Stimulated activated CD8-positive, alpha-beta memory T cell treated with anti-CD3 and anti-CD28 coated beads, Interleukin-12 subunit alpha, Interleukin-12 subunit beta, amount 100 ng/mL, for 4 hours (primary cell): ENCODE measurements at regions not wholly inside any gene's neighbourhood (a gene's known extent, or its start where the extent isn't known, plus 50 kb on each side); places are given as distances from the start of the nearest gene placed in this dataset.
A peak's percentile ranks its signal among the peaks of the same experiment; 100 is the strongest.
"Not testable (repeated sequence)": the region's sequence is repeated elsewhere in the genome, so short reads cannot be mapped to it uniquely, and the experiment has no call there.

Experiments used
- DNase-seq: peaks from one replicate; pipeline ENCODE4 v3.0.0-alpha.2; 2020; ENCODE audit warnings: low read depth

DNA sequence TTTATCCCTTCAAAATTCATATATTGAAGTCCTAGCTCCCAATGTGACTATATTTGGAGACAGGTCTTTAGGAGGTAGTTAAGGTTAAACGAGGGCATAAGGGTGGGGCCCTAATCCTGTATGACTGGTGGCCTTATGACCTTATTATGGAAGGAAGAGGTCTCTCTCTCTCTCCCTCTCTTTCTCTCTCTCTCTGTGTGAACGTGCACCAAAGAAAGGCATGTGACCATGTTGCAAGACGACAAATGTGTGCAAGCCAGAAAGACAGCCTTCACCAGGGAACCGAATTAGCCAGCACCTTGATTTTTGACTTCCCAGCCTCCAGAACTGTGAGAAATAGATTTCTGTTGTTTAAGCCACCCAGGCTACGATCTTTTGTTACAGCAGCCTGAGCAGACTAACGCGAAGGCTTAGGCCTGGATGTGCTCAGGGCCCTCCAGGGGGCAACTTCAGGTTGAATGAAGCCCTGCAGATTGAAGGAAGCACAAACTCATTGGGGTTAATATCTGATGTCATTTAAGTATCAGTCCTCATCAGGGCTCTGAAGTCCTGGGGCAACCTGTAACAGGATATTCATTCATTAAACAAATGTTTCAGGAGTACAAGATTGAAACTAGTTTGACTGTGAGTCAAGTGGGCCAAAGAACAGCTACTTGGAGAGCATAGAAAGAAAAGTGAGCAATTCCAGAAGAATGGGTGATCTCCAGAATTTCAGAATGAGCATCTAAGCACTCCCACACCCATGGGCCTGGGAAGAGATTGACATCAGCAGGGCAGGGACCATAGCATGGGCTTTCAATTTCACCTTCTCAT lies 157.4 kb upstream of the TNFAIP3 start:
- DNase-seq: no peak

DNA sequence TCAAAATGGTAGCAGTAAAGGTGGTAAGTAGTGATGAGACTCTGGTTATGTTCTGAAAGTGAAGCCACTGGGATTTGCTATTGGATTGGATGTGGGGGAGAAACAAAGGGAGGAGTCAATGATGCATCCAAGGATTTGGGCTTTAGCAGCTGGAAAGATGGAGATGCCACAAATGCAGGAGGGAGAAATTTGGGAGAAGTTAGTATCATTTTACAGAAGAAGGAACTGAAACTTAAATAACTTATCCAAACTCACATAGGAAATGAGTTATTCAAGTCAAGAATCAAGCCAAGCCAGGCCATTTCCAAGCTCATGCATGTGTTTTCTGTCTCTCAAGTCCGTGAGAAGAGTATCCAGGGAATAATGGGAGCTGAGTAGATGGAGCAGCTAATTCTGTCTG lies 155.1 kb upstream of the TNFAIP3 start:
- no peak for DNase-seq

DNA sequence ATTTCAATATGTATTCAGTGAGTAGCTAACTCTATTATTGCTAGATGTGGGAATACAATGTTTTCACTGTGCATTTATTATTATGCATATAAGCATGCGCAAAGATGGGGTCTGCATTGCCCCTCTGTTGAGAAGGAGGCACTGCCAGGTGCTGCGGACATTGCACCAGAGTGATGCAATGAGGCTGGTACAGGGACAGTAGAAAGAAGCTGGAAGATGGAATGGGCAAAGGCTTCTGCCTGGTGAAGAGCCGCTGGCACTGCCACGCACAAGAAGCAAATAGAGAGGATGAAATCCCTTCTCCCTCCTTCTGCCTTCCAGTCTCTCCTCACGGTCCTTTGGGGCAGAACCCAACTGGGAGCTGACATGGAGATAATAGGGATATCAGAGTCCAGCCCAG lies 154.5 kb upstream of the TNFAIP3 start:
- DNase-seq: no peak

DNA sequence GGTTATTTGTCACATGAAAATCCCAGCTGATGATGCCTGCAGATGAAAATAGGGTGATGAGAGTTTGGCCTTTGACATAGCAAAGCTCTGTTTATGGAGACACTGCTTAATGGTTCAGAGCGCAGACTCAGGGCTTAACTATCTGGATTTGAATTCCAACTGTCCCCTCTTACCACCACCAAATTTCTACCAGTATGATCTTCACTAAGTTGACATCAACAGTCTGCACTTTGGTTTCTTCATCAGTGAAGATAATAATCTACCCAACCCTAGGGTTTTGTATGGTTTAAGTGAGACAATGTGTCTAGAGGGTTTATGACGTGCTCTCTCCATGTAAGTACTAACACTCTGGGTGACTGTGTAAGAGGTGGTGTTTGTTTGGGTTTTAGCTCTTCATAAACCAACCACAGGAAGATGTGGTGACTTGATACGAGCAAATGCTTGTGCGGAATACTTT lies 151.4 kb upstream of the TNFAIP3 start:
- no peak for DNase-seq

DNA sequence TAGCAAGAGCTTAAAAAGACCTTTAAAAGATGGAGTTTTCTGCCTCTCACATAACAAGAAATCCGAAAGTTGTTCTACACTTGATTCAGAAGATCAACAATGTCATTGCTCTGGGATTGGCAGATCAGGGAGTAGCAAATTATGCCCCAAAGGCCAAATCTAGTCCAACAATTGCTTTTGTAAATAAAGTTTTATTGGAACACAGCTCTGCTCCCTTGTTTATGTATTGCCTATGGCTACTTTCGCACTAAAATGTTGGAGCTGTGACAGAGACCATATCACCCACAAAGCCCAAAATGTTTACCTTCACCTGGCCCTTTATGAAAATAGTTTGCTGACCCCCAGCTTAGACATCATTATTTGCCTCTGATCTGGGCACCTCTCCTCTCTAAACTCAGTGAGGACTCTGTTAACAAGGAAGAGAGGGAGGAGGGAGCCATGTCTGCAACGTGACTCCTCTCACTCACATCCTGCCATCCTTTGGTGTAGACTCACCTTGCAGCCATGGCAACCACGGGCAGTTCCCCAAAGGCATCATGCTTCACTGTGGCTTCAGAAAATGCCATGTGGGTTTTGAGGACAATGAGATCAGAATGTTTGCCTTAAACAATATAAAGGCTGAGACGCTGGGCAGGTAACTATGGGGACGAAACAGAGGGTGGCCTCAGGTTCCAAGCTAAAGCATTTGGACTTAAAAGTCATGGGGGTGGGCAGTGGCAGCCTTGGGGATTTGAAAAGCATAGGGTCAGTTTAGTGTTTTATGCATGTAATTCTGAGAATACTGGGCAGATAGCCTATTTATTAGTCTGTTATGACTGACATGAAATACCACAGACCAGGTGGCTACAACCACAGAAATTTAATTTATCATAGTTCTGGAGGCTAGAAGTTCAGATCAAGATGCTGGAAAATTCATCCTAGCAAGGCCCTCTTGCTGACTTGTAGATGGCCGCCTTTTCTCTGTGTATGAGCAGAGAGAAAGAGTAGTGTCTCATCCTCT lies 149.7 kb upstream of the TNFAIP3 start:
- peak; percentile 51 for DNase-seq

DNA sequence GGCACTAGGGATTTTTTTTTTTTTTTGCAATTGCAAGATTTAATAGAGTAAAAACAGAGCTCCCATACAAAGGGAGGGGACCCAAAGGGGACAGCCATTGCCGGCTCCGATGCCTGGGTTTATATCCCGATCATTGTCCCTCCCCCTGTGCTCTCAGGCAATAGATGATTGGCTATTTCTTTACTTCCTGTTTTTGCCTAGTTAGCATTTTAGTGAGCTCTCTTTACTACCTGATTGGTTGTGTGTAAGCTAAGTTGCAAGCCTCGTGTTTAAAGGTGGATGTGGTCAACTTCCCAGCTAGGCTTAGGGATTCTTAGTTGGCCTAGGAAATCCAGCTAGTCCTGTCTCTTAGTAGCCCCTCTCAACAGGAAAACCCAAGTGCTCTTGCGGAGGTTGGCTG lies 148.2 kb upstream of the TNFAIP3 start:
- DNase-seq: not testable (repeated sequence)

DNA sequence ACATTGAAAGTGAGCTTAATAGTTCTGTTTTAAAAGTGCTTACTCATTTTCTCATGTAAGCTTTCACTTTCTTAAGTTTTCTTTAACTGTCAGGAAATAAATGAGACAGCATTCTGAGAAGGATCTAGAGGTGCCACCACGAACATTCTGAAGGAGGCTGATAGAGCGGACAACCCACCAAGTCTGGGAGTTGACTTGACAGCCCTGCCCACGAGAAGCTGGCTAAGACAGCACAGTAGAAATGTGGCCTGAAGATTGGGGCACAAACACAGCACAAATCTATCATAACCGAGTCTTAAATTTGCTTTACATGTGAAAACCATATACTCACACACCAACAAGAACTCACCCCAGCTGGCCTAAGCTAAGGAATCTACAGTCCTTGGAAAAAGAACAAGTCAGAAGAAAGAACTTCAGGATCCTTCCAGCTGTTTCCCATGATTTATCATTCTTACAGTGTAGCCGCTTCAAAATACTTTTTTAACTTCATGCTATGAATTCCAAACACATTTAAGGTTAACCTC lies 144.2 kb upstream of the TNFAIP3 start:
- no peak for DNase-seq

DNA sequence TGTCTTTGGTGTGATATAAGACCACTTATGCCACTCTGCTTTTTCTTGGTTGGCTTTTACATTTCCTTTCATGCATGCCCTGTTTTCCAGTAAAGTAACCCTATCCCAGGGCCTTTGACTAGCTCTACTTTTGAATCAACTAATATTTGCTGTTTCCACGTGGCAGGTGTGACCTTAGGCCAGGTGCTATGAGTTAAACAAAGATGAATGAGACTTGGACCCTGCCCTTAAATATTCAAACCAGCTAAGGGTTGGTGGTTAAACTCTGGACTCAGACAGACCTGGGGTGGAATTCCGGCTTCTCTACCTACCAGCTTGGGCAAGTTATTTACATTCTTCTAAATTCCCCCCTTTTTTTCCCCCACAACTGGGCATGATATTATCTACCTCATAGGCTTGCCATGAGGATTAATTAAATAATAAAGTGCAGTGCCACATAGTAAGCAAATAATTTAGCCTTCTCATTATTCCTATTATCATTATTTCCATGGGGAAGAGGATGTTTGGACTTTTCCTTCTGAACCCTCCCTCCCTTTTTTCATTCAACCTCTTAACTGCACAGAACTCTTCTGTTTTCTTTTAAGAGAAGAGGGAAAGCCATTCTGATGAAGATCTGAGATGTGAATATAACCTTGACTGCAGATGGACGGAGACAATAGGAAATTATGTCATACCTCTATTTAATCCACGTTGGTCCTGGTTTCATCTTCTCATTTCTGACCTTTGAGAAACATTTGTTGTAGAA lies 143.6 kb upstream of the TNFAIP3 start:
- DNase-seq: no peak

DNA sequence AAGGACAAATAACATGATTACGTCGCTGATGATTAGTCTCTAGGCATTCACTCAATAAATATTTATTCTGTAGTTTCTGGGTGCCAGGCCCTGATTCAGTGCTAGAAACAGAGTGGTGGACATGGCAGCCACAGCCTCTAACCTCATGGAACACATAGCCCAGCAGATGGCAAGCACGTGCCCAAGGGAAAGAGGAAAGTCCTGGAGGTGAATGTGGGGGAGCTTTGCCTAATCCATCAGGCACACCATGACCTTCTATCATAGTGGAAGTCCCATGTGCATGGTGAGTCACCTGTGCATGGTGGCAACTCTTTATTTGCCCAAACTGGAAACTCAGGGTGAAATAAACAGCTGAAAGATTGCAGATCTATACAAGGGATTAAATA lies 143.0 kb upstream of the TNFAIP3 start:
- no peak for DNase-seq

DNA sequence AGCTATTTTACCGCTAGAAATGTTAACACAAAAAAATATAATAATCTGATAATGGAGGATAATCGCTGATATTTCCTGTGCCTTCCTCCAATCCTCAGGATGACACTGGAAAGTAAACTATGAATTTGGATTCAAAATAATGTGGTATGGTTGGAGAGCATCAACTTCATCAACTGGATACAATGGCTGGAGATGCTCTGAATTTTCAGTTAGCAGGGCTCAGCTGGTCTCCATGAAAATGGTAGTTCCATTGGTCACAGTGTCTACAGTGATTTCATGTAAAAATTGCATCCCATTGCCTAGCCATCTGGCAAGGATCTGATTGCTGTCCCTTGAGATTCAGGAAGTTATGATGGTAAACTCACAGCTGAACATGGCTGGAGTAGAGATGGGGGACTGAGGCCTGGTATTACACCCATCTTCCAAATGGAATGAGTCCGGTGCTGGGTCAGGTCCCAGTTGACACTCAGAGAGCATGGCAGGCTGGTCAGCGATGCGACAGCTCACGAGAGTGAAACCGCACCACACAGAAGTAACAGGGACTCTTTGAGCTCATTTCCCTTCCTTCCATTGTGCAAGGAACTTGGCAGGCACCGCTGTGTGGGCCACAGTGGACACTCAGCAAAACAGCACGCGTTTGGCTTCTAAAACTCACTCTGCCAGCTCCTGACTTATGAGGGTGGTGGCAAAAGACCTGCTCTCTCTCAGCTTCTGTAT lies 142.4 kb upstream of the TNFAIP3 start:
- DNase-seq: no peak

DNA sequence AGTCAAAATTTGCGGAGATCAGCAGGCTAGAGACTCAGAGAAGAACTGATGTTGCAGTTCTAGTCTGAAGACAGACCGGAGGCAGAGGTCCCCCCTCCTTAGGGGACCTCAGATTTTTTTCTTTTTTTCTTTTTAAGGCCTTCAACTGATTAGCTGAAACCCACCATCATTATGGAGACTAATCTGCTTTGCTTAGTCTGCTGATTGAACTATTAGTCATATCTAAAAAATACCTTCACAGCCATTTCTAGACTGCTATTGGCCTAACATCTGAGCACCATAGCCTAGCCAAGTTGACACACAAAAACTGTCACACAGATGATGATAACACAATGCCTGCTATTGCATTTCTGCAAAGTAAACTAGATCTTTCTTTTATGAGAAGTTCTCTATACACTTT lies 141.1 kb upstream of the TNFAIP3 start:
- no peak for DNase-seq

DNA sequence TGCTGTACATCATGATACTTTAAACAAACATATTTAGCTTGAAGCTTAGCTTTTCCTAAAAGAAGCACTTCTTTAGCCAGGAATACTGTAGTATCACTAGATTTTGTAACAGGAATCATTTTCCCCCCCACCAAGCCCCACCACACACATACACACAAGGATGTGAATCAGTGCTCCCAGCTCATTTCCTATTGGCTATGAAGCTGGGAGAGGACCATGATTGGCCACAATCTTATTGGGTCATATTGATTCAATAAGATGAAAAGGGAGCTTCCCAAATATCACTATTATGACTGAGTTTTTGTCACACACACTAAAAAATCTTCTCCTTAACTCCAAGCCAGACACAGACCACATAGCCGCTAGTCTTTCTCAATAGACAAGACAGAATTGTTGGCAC lies 140.5 kb upstream of the TNFAIP3 start:
- DNase-seq: no peak

DNA sequence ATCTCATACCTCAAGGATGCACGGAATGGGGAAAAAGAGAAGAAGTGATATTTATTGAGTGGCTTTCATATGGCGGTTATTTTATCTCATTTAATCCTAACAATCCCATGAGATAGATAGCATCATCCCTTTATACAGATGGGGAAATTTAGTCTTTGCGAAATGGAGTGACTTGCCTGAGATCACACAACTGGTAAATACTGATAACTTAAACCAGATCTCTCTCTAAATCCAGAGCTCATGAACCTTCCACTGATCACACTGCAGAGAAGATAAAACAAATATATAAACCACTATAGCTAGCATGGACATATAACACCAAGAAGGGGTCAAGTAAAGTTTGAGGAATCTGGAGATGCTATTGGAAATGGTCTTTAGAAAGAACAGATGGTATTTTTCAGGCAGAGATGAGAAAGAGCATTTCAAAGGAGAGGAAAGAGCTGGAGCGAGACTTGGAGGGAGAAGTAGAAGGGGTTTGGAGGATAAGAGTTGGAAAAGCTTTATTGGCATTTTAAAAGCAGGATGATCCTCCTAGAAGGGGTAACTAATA lies 139.8 kb upstream of the TNFAIP3 start:
- no peak for DNase-seq

DNA sequence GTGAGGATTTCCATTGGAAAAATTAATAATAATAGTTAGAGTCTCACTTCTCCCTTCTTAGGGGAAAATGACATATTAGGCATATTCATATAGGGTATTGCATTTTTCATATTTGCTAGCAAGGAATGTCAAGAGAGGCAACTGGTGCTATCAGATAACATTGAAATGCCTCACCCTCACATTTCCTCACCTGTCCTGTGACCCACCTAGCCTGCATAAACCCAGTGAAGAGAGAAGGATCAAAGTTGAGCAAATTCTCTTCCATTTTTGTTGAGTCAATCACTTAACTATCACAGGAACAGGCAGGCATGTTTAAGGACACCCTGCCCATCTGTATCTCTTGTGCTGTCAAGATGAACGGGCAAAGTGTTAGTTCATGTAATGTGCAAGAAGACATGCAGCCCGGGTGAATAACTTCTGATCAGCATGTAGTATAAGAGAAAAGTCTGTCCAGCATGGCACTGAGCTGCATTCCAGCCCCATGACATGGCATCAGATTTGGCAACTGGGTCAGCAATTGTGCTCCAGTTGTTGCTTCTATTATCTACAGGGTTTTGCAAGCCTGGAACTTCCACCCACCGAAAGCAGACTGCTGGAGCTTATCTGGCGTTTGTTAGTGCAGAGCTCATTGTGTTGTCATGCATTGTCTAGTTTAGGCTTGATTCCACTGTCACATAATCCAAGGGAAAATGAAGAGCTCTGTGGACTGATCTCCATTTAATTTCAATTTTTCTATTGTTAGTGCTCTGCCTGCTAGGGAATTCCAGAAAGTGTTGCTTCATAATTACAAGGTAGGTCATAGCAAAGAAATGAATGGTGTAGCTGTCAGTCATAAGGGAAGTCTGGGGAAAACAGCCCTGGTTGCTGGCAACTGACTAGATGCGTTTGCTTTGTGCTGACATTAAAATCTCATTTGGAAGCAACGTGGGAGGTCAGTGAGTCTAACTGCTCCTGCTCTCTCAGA lies 138.4 kb upstream of the TNFAIP3 start:
- no peak for DNase-seq

DNA sequence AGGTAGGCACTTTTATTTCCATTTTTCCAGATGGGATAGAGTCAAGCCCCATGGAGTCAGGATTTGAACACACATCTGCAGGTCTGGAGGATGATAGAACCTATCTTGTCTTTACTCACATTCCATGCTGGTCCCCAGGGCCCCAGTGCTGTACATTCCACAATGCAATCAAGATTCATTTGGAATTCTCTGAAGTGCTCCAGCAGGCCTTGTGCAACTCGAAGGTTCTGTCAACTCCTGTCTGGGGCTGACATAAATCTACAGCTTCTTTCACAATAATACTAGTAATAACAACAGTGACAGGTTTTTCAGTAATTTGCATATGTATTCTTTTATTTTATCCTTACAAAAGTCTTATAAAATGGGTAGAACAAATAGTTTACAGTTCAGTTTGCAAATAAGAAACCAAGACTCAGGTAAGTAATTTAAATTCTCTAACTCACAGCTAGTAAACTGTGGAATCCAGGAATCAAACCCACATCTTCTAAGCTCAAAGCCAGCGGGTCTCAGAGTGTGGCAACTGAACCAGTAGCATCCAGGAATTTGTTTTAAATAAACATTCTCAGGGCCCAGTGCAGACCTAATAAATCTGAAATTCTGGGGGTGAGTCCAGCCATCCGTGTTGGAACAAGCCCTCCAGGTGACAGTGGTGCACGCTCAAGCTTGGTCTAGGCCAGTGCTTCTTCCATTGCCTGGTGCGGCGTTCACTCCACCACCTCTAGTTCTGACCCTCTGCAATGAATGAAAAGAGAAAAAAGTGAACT lies 137.0 kb upstream of the TNFAIP3 start:
- no peak for DNase-seq

DNA sequence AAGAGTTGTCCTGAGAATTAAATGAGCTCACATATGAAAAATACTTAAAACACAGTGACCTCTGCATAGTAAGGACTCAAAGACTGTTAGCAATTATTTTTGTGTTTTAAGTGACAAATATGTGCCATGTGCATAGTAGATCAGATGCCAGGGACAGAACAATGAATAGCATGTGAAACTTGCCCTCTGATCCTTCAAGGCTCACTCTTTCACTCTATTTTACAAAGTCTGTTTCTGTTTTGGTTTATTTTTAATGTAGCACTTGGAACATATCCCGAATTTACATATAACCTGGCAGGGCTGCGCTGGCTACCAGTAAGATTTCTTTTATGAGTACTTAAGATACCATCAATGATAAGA lies 135.5 kb upstream of the TNFAIP3 start:
- no peak for DNase-seq

DNA sequence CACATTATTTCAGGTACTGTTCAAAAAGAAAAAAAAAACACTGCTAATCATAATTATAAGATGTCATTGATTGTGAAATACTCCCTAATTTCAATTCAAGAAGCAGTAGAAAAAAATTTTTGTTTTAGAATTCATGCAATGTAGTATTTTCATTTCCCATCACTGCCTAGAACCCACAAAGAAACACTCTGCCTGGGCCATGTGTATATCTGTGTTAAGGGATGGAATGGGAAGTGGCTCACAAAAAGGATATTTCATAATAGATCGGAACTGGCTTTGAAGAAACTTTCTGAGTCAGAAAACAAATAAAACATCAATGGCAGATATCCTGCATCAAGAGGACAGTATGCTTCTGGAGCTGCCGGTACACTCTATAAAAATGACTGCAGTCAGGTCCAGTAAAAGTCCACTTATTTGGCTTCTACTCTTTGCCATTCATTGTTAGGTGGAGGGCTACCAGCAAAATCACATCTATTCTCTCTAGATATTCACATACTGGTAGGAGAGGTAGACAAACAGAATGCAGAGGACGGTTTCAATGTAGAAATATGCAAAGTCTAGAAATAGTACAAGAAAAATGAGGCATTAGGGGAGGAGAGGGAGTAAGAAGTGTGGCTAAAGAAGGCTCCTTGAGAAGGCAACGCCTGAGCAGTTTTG lies 135.0 kb upstream of the TNFAIP3 start:
- DNase-seq: no peak

DNA sequence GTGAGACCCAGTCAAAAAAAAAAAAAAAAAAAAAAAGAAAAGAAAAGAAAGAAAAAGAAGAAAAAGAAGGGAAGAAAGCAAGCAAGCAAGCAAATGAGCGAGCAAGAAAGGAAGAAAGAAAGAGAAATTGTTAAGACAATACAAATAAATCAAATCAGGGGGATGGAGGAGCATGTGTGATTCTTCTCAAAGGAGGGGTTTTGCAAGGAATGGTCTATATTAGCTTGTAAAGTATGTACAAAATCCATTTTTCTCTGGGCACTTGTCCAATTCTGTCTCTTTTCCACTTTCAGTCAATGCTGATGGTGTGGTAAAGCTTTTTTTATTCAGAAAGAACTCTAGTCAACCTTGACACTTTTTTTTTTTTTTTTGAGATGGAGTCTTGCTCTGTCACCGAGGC lies 133.7 kb upstream of the TNFAIP3 start:
- DNase-seq: no peak
